GM10266 (cell line): ENCODE measurements at regions not wholly inside any gene's neighbourhood (a gene's known extent, or its start where the extent isn't known, plus 50 kb on each side); places are given as distances from the start of the nearest gene placed in this dataset.

Experiments
- DNase-seq: peaks from one replicate; pipeline ENCODE4 v3.0.0; 2012; ENCODE audit errors: extremely low spot score
- TF ChIP-seq, protein P1 (sequence below): IDR thresholded peaks from 2 replicates; pipeline ENCODE4 v1.5.1; 2012; ENCODE audit warnings: mild to moderate bottlenecking, low read depth; ENCODE audit not compliant: control insufficient read depth, insufficient read depth; ENCODE audit errors: missing control alignments

DNA sequence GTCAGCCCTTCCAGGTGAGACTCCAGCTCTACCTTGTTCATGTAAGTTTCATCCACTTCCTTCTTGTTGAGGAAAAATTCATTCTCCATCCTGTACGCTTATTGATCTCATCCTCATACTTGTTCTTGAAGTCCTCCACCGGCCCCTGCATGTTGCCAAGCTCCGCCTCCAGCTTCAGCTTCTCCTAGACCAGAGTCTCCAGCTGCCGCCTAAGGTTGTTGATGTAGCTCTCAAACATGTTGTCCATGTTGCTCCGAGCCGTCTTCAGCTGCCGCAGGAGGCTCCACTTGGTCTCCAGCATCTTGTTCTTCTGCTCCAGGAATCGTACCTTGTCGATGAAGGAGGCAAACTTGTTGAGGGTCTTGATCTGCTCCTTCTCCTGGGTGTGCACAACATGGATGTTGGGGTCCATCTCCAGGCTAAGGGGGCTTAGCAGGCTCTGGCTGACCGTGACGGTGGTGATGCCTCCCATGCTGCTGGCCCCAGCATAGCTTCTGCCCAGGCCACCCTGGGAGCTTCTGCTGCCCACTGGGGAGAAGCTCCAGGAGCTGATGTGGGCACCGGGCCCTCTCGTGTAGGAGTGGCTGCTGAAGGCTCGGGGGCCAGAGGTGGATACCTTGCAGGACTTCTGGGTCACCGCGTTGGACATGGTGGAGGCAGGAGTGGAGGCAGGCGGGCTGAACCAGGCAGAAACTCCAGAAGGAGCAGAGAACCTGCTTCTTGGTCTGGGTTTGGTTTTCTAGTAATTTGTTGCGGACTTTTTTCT is 422.6 kb upstream of the ARPP21 start:
- TF ChIP-seq, protein P1, sequence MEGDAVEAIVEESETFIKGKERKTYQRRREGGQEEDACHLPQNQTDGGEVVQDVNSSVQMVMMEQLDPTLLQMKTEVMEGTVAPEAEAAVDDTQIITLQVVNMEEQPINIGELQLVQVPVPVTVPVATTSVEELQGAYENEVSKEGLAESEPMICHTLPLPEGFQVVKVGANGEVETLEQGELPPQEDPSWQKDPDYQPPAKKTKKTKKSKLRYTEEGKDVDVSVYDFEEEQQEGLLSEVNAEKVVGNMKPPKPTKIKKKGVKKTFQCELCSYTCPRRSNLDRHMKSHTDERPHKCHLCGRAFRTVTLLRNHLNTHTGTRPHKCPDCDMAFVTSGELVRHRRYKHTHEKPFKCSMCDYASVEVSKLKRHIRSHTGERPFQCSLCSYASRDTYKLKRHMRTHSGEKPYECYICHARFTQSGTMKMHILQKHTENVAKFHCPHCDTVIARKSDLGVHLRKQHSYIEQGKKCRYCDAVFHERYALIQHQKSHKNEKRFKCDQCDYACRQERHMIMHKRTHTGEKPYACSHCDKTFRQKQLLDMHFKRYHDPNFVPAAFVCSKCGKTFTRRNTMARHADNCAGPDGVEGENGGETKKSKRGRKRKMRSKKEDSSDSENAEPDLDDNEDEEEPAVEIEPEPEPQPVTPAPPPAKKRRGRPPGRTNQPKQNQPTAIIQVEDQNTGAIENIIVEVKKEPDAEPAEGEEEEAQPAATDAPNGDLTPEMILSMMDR: no peak
- DNase-seq: no peak

DNA sequence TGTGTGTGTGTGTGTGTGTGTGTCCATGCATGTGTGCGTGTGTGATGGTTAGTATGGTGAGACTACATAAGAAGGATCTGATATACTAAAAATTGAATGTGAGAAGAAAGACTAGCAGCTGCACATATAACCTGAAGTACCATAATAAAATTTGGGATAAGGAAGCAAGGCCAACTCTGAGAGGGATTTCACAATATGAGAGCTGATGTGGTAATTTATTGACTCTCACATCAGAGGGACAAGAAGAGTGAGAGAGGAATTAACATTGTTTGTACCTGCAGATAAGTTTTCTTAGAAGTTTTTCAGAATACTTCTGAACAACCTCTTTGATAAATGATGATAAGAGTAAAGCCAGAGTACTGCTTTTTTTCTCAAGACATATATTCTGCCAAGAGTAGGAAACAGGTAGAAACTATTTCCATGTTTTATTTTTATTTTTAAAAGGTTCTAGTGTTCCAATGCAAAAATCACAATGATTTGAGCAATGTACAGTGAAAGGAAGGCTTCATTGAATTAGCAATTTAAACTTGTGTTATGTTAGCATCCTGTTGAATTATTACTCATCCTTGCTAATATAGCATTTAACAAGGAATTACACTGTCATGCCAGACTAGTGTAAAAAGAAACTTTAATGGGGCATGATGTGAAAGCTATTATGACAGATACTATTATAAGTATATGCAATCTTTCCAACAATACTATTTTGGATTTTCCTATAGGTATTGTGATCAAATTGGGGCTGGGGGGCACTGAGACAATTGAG is 415.5 kb upstream of the ARPP21 start:
- TF ChIP-seq, protein P1: no peak
- no peak for DNase-seq

DNA sequence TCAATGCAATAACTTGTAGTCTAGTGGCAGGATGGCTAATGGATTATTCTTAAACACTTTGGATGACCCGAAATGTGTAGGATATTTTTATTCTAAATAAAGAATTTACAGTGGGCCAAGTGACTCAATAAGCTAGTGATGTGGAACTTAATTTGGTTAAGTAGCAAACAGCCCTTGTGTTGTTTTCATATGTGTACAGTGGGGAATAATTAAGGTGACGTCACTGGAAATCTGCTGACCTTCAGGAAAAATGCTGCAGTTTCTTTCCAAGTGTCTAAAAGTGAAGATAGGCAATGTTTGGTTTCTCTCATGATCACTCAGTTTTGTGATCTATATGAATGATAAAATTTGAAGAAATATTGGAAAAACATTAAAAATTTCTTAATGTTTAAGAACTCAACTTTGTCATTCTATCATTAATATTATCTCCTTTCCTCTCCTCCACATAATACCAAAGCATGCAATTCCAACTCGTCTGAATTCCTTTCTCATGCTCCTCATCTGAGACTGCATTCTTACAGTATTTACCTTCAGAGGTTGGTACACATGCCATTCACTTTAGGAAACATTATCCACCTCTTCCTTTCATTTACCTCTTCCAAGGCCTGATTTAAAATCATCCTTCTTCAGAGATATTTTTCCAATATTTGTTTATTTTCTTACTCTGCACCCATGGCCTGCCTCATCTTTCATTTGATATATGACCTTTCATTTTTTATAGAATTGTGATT is 414.6 kb upstream of the ARPP21 start:
- TF ChIP-seq, protein P1: no peak
- DNase-seq: no peak

DNA sequence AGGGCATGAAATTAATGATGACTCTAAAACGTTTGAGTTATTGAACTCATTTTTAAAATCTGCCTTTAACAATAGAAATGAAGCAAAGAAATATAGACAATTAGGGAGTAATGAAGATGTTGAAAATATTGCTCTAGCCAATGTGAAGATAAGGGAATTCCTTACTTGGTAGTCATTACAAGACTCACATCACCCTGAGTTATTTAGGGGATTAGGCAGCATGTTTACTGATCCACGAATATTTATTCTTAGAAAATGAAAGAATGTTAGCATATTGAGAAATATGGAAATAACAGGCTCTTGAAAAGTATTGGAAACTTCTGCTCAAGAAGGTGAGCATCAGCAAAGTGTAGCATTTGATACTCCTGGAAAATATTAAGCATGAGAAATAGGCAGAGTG is 398.1 kb upstream of the ARPP21 start:
- no peak for DNase-seq
- TF ChIP-seq, protein P1: no peak

DNA sequence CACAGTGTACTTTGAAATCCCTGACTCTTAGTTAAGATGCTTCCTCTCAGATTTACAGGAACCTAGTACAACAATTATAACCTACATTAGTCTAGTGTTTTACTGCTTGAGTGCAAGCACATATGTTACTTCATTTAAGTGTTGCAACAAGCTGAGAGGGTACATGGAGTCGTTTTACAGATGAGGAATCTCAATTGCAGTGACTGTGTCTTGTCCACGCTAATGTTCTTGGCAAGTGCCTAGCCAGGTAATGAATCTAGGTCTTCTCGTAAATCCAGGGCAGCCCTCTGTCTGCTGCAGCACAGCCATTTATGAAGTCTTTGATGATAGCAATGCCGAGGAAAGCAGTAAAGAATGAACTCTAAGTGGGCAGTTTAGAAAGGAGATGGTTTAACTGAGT is 384.4 kb upstream of the ARPP21 start:
- no peak for DNase-seq
- TF ChIP-seq, protein P1: no peak

DNA sequence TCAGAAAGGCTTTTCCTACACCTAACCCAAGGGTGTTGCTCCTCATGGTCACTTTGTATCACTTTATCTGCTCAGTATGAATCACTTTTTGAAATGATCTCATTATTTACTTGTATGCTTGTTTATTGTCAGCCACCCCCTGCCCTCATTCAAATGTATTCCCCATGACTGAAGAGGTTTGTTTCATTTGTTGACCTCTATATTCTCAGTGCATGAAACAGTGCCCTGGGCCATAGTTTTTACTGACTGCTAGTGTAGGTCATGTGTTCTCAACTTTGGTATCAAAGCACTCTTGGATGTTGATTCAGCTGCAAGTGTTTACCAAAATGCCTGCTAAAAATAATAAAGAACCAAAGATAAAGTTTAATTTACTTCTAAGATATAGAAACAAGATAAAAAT is 381.7 kb upstream of the ARPP21 start:
- DNase-seq: no peak
- TF ChIP-seq, protein P1: no peak
